DMS114 treated with DMSO at 0.1 percent for 48 hours (cell line): ENCODE measurements at regions not wholly inside any gene's neighbourhood (a gene's known extent, or its start where the extent isn't known, plus 50 kb on each side); places are given as distances from the start of the nearest gene placed in this dataset.
"Not testable (repeated sequence)": the region's sequence is repeated elsewhere in the genome, so short reads cannot be mapped to it uniquely, and the experiment has no call there.

Experiments used
- DNase-seq: peaks from one replicate; lab custom pipeline; 2025; ENCODE audit not compliant: unreplicated experiment; lab: John Stamatoyannopoulos, UW

DNA sequence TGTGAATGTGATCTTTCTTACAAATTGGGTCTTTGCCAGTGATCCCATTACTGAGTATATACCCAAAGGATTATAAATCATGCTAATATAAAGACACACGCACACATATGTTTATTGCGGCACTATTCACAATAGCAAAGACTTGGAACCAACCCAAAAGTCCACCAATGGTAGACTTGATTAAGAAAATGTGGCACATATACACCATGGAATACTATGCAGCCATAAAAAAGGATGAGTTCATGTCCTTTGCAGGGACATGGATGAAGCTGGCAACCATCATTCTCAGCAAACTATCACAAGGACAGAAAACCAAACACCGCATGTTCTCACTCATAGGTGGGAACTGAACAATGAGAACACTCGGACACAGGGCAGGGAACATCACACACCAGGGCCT is 55.5 kb upstream of the ATP2B1 start:
- not testable (repeated sequence) for DNase-seq

DNA sequence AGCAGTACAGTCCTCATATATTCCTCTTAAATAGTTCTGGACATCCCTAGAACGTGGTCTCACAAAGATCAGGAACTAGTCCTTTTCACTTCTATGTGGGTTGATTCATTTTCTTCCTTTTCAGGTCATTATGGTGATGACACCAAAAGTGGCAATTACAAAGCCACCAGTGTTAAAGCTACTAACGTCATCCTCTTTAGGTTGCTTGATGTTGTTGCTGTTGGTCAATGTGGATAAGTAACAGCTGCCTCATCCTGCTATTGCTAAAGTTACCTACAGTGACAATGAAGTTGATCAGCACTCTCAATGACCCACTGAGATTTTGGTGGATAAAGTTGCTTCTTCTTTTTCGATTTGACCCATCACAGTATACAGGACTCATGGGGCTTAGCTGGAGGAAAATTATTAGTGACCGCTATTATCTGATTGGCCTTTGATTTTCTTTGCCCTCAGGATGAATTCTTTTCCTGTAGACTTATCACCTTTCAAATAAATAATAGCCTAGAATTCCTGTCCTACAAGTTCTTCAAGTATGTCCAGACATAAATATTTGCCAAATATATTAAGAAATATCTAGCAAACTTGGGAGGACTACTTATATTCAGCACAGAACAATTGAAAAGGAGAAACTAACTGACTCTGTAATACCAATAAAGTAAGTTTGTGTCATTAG is 54.0 kb upstream of the ATP2B1 start:
- DNase-seq, result no peak

DNA sequence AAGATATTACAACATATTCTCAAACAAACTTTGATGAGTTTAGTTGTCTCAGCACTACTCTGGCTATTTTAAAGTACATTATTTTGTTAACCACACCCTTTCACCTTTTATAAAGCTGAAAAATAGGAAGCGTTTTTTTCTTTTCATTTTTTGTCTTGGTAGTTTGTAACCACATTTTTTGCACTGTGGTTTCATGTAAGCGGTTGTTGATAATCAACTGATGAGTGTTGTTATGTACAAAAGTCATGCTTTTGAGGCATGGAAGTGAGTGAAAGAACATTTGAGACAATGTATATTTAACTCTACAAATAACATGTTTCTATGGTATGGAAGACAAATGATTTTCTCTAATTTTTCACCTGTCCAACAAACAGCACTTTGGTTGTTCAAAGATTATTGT is 52.1 kb upstream of the ATP2B1 start:
- no peak for DNase-seq
